ENCODE measurements at regions not wholly inside any gene's neighbourhood (a gene's known extent, or its start where the extent isn't known, plus 50 kb on each side); places are given as distances from the start of the nearest gene placed in this dataset.
A peak's percentile ranks its signal among the peaks of the same experiment; 100 is the strongest.
"Not testable (repeated sequence)": the region's sequence is repeated elsewhere in the genome, so short reads cannot be mapped to it uniquely, and the experiment has no call there.

DNA sequence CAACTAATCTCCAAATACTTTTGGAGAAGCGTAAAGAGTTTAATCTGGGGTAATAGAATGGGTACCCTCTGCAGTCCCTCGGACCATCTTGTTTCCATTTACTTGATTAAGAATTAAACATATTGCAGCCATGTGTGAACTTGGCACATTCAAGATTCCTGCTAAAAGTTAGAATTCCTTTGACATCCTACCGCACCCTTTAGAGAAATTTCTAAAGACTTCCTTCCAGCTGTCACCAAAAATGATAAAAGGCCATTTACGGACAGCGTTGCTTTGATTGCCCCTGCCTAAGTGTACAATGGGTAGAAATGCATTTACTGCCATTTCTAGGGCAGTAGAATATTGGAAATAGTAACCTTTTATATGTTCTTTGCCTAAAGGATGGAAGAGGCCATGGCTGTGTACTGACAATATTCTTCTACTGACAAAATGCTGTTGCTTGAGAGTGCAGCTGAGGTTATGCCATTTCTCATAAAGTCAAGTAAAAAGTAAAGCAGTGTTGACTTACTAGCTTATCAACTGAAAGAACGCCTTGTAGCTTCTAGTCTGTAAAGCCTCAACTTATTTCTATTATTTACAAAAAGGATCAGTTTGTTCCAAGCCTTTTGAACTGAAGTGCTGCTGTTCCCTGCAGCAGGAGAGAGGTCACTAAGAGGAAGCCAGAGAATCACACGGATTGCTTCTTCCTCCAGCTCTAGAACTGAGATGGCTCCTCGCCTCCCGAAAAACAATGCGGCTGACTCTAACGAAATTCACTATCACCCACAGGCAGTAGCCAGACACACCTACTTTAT is 139.8 kb upstream of the BASP1 start:
- Histone ChIP-seq H3K4me1 (ENCODE audit: insufficient read depth, low read length) (no peaks in the 10 kb centered on the region), H3K4me3 (ENCODE audit: low read length) (no peak overlapping the region), H2AFZ (ENCODE audit: low read depth, low read length) (no peak overlapping the region), H3K9me3 (ENCODE audit: low read length) (no peaks in the 10 kb centered on the region), H3K27me3 (ENCODE audit: insufficient read depth, low read length) (no peaks in the 10 kb centered on the region), H3K36me3 (ENCODE audit: insufficient read depth, low read length) (no peaks in the 10 kb centered on the region)

DNA sequence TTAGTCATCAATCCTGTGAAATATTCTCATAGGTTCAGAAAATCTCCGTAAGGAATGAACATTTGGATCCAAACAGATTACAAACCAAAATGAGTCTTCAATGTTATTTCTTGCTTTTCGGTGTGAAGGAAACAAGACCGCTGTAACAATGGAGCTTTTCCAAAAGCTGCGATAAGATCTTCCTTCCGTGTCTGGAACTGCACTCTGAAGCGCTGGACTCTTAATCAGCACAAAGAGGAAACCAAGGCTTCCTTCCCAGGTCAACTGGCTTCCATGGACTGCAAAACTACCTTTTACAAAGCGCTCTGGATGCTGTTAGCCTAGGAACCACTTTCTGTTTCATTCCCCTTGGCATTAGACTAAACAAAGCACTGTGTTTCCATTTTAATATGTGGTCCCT is 137.9 kb upstream of the BASP1 start:
- no peak overlapping the region for H3K4me3 ChIP-seq (ENCODE audit: low read length)
- H2AFZ ChIP-seq (ENCODE audit: low read depth, low read length) = no peak overlapping the region
- H3K4me1 ChIP-seq (ENCODE audit: insufficient read depth, low read length) = no peaks in the 10 kb centered on the region
- H3K27me3 ChIP-seq (ENCODE audit: insufficient read depth, low read length) = no peaks in the 10 kb centered on the region
- no peaks in the 10 kb centered on the region for H3K9me3 ChIP-seq (ENCODE audit: low read length)
- H3K36me3 ChIP-seq (ENCODE audit: insufficient read depth, low read length) = no peaks in the 10 kb centered on the region

GRCh38 chr5:17080361-17080760 is 137.1 kb upstream of the BASP1 start:
- Histone ChIP-seq H3K4me3 (ENCODE audit: low read length) (no peak overlapping the region), H3K9me3 (ENCODE audit: low read length) (no peaks in the 10 kb centered on the region), H3K36me3 (ENCODE audit: insufficient read depth, low read length) (no peaks in the 10 kb centered on the region), H3K4me1 (ENCODE audit: insufficient read depth, low read length) (no peaks in the 10 kb centered on the region), H2AFZ (ENCODE audit: low read depth, low read length) (no peak overlapping the region), H3K27me3 (ENCODE audit: insufficient read depth, low read length) (no peaks in the 10 kb centered on the region)

- H2AFZ ChIP-seq (ENCODE audit: low read depth, low read length) = no peak overlapping the region
- H3K36me3 ChIP-seq (ENCODE audit: insufficient read depth, low read length) = no peaks in the 10 kb centered on the region
- H3K27me3 ChIP-seq (ENCODE audit: insufficient read depth, low read length) = no peaks in the 10 kb centered on the region
- H3K4me1 ChIP-seq (ENCODE audit: insufficient read depth, low read length) = no peaks in the 10 kb centered on the region
- no peaks in the 10 kb centered on the region for H3K9me3 ChIP-seq (ENCODE audit: low read length)
- H3K4me3 ChIP-seq (ENCODE audit: low read length) = no peak overlapping the region
Measured at GRCh38 chr5:17081142-17081541, 136.3 kb upstream of the BASP1 start.

DNA sequence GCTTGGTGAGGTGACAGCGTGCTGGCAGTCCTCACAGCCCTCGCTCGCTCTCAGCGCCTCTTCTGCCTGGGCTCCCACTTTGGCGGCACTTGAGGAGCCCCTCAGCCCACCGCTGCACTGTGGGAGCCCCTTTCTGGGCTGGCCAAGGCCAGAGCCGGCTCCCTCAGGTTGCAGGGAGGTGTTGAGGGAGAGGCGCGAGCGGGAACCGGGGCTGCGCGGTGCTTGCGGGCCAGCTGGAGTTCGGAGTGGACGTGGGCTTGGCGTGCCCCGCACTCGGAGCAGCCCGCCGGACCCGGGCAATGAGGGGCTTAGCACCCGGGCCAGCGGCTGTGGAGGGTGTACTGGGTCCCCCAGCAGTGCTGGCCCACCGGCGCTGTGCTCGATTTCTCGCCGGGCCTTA is 134.2 kb upstream of the BASP1 start:
- not testable (repeated sequence) for H3K9me3 ChIP-seq (ENCODE audit: low read length)

GRCh38 chr5:17087035-17087434 is 130.4 kb upstream of the BASP1 start:
- no peaks in the 10 kb centered on the region for H3K9me3 ChIP-seq (ENCODE audit: low read length)

More for the DNA sequence above, 134.2 kb upstream of the BASP1 start:
- H3K36me3 ChIP-seq (ENCODE audit: insufficient read depth, low read length); H3K4me3 ChIP-seq (ENCODE audit: low read length); H2AFZ ChIP-seq (ENCODE audit: low read depth, low read length); H3K27me3 ChIP-seq (ENCODE audit: insufficient read depth, low read length); H3K4me1 ChIP-seq (ENCODE audit: insufficient read depth, low read length): not testable (repeated sequence)

GRCh38 chr5:17088051-17088450 is 129.4 kb upstream of the BASP1 start:
- Histone ChIP-seq H3K27me3 (ENCODE audit: insufficient read depth, low read length) (no peaks in the 10 kb centered on the region), H3K36me3 (ENCODE audit: insufficient read depth, low read length) (no peaks in the 10 kb centered on the region), H3K9me3 (ENCODE audit: low read length) (no peaks in the 10 kb centered on the region), H3K4me3 (ENCODE audit: low read length) (no peak overlapping the region), H2AFZ (ENCODE audit: low read depth, low read length) (no peak overlapping the region), H3K4me1 (ENCODE audit: insufficient read depth, low read length) (no peaks in the 10 kb centered on the region)

More at GRCh38 chr5:17087035-17087434, 130.4 kb upstream of the BASP1 start:
- no peaks in the 10 kb centered on the region for H3K4me1 ChIP-seq (ENCODE audit: insufficient read depth, low read length)
- no peak overlapping the region for H3K4me3 ChIP-seq (ENCODE audit: low read length)
- no peaks in the 10 kb centered on the region for H3K27me3 ChIP-seq (ENCODE audit: insufficient read depth, low read length)
- H2AFZ ChIP-seq (ENCODE audit: low read depth, low read length) = no peak overlapping the region
- no peaks in the 10 kb centered on the region for H3K36me3 ChIP-seq (ENCODE audit: insufficient read depth, low read length)

DNA sequence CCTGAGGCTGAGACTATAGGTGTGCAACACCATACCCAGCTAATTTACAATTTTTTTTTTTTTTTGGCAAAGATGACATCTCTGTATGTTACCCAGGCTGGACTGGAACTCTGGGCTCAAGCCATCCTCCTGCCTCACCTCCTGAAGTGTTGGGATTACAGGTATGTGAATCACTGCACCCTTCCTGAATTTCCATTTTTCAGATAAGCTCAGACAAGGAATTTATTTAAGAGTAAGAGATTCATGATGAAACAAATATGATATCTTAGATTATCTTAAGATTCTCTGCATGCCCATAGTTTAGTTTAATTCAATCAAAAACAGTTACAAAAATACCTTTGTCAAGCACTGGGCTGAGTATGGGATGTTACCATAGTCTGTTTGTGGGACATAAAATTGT is 128.4 kb upstream of the BASP1 start:
- Histone ChIP-seq H3K4me3 (ENCODE audit: low read length) (no peak overlapping the region), H3K4me1 (ENCODE audit: insufficient read depth, low read length) (no peaks in the 10 kb centered on the region), H2AFZ (ENCODE audit: low read depth, low read length) (no peak overlapping the region), H3K27me3 (ENCODE audit: insufficient read depth, low read length) (no peaks in the 10 kb centered on the region), H3K36me3 (ENCODE audit: insufficient read depth, low read length) (no peaks in the 10 kb centered on the region), H3K9me3 (ENCODE audit: low read length) (no peaks in the 10 kb centered on the region)

DNA sequence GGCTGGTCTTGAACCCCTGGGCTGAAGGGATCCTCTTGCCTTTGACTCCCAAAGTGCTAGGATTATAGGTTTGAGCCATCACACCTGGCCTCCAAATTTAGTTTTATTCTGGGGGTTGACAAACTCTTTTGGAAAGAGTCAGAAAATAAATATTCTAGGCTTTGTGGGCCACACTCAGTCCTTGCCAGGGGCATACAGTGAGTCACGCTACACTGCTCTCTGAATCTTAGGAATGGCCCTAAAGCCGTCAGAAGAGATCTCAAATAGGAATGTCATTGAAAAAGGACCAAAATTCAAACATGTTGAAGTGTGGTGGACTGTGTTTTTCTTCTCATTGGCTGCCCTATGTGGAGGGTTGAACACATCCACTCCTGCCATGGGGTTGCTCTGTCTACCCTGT is 127.7 kb upstream of the BASP1 start:
- H3K27me3 ChIP-seq (ENCODE audit: insufficient read depth, low read length) = no peaks in the 10 kb centered on the region
- H3K36me3 ChIP-seq (ENCODE audit: insufficient read depth, low read length) = no peaks in the 10 kb centered on the region
- no peaks in the 10 kb centered on the region for H3K4me1 ChIP-seq (ENCODE audit: insufficient read depth, low read length)
- no peak overlapping the region for H2AFZ ChIP-seq (ENCODE audit: low read depth, low read length)
- no peaks in the 10 kb centered on the region for H3K9me3 ChIP-seq (ENCODE audit: low read length)
- H3K4me3 ChIP-seq (ENCODE audit: low read length) = no peak overlapping the region

DNA sequence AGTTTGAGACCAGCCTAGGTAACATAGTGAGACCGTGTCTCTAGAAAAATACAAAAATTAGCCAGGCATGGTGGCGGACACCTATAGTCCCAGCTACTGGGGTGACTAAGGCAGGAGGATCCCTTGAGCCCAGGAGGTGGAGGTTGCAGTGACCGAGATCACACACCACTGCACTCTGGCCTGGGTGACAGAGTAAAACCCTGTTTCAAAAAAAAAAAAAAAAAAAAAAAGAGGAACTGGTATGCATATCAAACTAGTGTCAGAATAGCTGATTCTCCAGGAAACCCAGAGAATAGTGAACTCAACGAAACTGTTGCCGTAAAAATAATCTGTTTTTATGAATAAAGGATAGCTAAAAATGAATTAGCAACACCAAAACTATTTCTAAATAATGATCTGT is 126.6 kb upstream of the BASP1 start:
- no peaks in the 10 kb centered on the region for H3K4me1 ChIP-seq (ENCODE audit: insufficient read depth, low read length)
- no peaks in the 10 kb centered on the region for H3K9me3 ChIP-seq (ENCODE audit: low read length)
- no peak overlapping the region for H2AFZ ChIP-seq (ENCODE audit: low read depth, low read length)
- no peaks in the 10 kb centered on the region for H3K27me3 ChIP-seq (ENCODE audit: insufficient read depth, low read length)
- H3K4me3 ChIP-seq (ENCODE audit: low read length) = no peak overlapping the region
- no peaks in the 10 kb centered on the region for H3K36me3 ChIP-seq (ENCODE audit: insufficient read depth, low read length)

DNA sequence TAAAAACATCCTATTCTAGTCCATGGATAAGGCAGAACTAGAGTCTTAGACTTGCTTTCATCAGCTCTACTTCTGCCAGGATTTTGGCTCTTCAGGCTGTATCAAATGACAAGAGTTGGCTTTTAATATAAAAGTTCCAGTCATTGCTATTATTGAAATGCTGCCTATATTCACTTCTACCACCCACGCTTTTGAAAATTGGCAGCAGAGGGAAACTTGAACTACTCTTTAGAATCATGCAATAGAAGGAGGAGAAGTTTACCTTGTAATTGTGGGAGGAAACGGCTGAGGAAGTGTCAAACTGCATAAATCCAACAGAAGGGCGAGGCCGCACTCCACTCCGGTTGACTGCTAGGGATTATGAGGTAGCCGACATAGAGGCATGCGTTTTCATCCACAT is 122.6 kb upstream of the BASP1 start:
- Histone ChIP-seq H3K27me3 (ENCODE audit: insufficient read depth, low read length) (no peaks in the 10 kb centered on the region), H3K36me3 (ENCODE audit: insufficient read depth, low read length) (no peaks in the 10 kb centered on the region), H3K4me1 (ENCODE audit: insufficient read depth, low read length) (peaks cover 9% of the 10 kb centered on the region), H3K4me3 (ENCODE audit: low read length) (no peak overlapping the region), H2AFZ (ENCODE audit: low read depth, low read length) (no peak overlapping the region), H3K9me3 (ENCODE audit: low read length) (no peaks in the 10 kb centered on the region)

DNA sequence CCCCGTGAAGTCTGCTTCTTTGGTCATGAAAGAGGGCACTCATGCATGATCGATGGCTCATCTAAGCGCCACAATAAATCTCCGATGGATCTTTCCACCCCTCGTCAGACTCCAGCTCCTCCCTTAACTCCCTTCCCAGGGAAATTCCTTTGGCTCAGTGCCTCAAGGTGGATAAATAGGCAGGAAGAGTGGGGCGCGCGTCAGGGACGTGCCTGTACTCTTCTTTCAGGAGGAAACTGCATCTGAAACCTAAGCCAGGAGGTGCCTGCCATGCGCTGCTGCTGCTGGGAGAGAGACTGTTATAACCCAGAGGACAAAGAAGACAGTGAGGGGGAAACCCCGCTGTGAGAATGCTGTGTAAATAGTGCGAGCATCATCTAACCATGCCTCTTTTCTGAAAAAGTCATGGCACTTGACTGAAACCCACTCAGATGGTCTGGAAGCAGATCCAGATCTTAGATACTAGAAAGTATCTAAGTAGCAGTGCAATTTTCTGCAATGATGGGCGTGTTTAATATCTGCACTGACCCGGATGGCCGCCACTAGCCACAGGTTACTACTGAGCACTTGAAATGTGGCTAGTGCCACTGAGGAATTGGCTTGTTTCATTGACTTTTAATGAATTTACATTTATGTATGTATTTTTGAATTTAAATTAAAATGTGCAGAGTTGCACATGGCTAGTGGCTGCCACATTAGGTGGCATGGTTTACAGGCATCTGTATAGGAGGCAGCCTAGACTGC is 120.3 kb upstream of the BASP1 start:
- H3K9me3 ChIP-seq (ENCODE audit: low read length) = no peaks in the 10 kb centered on the region
- no peaks in the 10 kb centered on the region for H3K36me3 ChIP-seq (ENCODE audit: insufficient read depth, low read length)
- H3K4me3 ChIP-seq (ENCODE audit: low read length) = no peak overlapping the region
- H2AFZ ChIP-seq (ENCODE audit: low read depth, low read length) = peak overlapping the region; percentile 23
- no peaks in the 10 kb centered on the region for H3K27me3 ChIP-seq (ENCODE audit: insufficient read depth, low read length)
- H3K4me1 ChIP-seq (ENCODE audit: insufficient read depth, low read length) = peaks cover 9% of the 10 kb centered on the region

GRCh38 chr5:17099946-17100345 is 117.5 kb upstream of the BASP1 start:
- H3K4me3 ChIP-seq (ENCODE audit: low read length) = no peak overlapping the region
- H3K27me3 ChIP-seq (ENCODE audit: insufficient read depth, low read length) = no peaks in the 10 kb centered on the region
- H3K4me1 ChIP-seq (ENCODE audit: insufficient read depth, low read length) = peaks cover 14% of the 10 kb centered on the region
- no peaks in the 10 kb centered on the region for H3K9me3 ChIP-seq (ENCODE audit: low read length)
- no peak overlapping the region for H2AFZ ChIP-seq (ENCODE audit: low read depth, low read length)
- H3K36me3 ChIP-seq (ENCODE audit: insufficient read depth, low read length) = no peaks in the 10 kb centered on the region

All from neuron (in vitro differentiated cells).